K562 (cell line): ENCODE measurements at regions not wholly inside any gene's neighbourhood (a gene's known extent, or its start where the extent isn't known, plus 50 kb on each side); places are given as distances from the start of the nearest gene placed in this dataset.
A peak's percentile ranks its signal among the peaks of the same experiment; 100 is the strongest.

Source experiments
- RCOR1 ChIP-seq, 2 experiments: IDR thresholded peaks; 2 replicates each; pipeline ENCODE4 v1.6.1; 2012; ENCODE audit warnings: low read depth in 2 of 2, low read length in 2 of 2, borderline replicate concordance in 1 of 2, improper control_type of control experiment in 1 of 2
- SMC3 ChIP-seq: conservative IDR thresholded peaks from 2 replicates; pipeline ENCODE4 v1.6.1; 2011; ENCODE audit warnings: low read depth, low read length, improper control_type of control experiment; ENCODE audit not compliant: insufficient read depth
- TF ChIP-seq, protein P1 (sequence below), 2 experiments: fragments of 450-650 bp; formaldehyde crosslinking in 1 of 2; IDR thresholded peaks; 2 replicates each; pipeline versions ENCODE4 v1.4.0 to v1.6.1; 2014 to 2020; ENCODE audit warnings: mild to moderate bottlenecking in 2 of 2, borderline replicate concordance in 1 of 2, low read depth in 1 of 2

DNA sequence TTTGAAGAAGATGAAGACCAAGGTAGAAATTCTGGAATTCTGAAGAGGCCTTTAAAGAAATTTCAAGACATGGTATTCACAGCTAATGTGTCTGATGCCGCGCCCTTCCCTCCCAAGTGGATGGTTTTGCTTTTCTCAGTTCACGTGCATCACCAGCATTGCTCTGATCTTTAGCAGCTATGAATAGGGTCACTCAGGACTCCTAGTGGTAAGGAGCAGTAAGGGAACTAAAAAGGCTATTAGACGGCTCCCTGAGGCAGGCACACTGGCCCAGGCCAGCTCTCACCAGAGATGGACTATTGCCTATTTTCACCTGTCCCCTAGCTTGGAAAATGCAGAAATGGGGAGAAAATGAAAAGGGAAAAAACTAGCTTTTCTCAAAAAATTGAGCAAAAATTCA is 447.5 kb upstream of the RASGEF1B start (continued):
- TF ChIP-seq, protein P1, sequence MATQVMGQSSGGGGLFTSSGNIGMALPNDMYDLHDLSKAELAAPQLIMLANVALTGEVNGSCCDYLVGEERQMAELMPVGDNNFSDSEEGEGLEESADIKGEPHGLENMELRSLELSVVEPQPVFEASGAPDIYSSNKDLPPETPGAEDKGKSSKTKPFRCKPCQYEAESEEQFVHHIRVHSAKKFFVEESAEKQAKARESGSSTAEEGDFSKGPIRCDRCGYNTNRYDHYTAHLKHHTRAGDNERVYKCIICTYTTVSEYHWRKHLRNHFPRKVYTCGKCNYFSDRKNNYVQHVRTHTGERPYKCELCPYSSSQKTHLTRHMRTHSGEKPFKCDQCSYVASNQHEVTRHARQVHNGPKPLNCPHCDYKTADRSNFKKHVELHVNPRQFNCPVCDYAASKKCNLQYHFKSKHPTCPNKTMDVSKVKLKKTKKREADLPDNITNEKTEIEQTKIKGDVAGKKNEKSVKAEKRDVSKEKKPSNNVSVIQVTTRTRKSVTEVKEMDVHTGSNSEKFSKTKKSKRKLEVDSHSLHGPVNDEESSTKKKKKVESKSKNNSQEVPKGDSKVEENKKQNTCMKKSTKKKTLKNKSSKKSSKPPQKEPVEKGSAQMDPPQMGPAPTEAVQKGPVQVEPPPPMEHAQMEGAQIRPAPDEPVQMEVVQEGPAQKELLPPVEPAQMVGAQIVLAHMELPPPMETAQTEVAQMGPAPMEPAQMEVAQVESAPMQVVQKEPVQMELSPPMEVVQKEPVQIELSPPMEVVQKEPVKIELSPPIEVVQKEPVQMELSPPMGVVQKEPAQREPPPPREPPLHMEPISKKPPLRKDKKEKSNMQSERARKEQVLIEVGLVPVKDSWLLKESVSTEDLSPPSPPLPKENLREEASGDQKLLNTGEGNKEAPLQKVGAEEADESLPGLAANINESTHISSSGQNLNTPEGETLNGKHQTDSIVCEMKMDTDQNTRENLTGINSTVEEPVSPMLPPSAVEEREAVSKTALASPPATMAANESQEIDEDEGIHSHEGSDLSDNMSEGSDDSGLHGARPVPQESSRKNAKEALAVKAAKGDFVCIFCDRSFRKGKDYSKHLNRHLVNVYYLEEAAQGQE (IDR thresholded peaks at IDR 0.05; ENCODE audit: borderline replicate concordance): peak; percentile 17; the same call in 1 of the 2 replicates
- TF ChIP-seq, protein P1 (CRISPR knock-in tag; IDR thresholded peaks at IDR 0.05; ENCODE audit: low read depth): no peak
- TF ChIP-seq SMC3 (peak; percentile 50), RCOR1 (IDR thresholded peaks at IDR 0.05; ENCODE audit: borderline replicate concordance in 1 of 2, low read depth in 2 of 2, low read length in 2 of 2) (0 out of 4 replicates have a peak, but pooled peaks of 1 of the 2 experiments have one; percentile 24)
